Chondrocyte (in vitro differentiated cells): ENCODE measurements at regions not wholly inside any gene's neighbourhood (a gene's known extent, or its start where the extent isn't known, plus 50 kb on each side); places are given as distances from the start of the nearest gene placed in this dataset.

Experiments
- DNase-seq: peaks from one replicate; pipeline ENCODE4 v3.0.0; 2021; ENCODE audit warnings: mixed read lengths, low spot score
- H3K27ac Mint-ChIP-seq: one replicate; pipeline ENCODE4 v1.8.0; 2021; ENCODE audit warnings: mild to moderate bottlenecking, moderate library complexity, mixed read lengths; ENCODE audit not compliant: unreplicated experiment
- H3K27me3 Mint-ChIP-seq: 2 replicates; pipeline ENCODE4 v1.8.0; 2021; ENCODE audit warnings: low read depth, mixed read lengths
- H3K36me3 Mint-ChIP-seq: 2 replicates; pipeline ENCODE4 v1.8.0; 2021; ENCODE audit warnings: low read depth, mixed read lengths
- H3K4me1 Mint-ChIP-seq: 2 replicates; pipeline ENCODE4 v1.8.0; 2021; ENCODE audit warnings: low read depth, mild to moderate bottlenecking, mixed read lengths
- H3K4me3 Mint-ChIP-seq: one replicate; pipeline ENCODE4 v1.8.0; 2021; ENCODE audit warnings: mild to moderate bottlenecking, moderate library complexity, mixed read lengths; ENCODE audit not compliant: unreplicated experiment
- H3K9me3 Mint-ChIP-seq: 2 replicates; pipeline ENCODE4 v1.8.0; 2021; ENCODE audit warnings: low read depth, mixed read lengths
- TF ChIP-seq, protein P1 (sequence below): fragments of 200-600 bp; sonication (generic); IDR thresholded peaks from 2 replicates; pipeline ENCODE4 v1.5.0; 2021; ENCODE audit warnings: antibody characterized with exemption, mild to moderate bottlenecking, moderate library complexity

DNA sequence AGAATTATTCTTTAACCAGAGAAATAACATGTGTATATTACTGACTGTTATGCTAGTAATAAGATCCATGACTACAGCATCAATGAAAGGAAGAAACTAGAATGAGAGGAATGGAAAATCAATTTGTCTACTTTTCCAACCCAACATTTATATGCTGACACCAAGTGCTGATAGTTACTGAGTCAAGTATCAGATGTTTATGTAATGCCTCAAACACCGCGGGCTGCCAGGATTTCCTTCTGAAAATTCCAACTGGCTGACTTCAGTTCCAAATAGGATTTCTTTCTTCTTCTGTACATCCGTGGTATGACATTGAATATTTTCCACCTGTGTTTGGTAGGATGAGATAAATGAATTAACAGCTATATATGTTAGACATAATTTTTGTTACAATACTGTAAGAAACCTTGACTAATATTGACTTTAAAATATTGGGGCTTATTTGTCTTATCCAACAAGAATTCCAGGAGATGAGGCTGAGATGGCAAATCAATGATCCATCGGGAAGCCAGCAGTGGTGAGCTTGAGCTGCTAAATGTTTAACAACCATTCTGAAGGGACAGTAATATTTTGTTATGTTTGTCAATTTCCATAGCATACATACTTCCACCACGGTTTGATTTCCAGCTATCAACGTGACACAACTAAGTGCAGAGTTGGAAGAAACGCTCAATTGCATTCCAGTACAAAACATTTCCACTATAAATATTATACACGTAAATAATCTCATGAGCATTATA is 435.2 kb upstream of the AUTS2 start:
- peaks cover 3% of the 10 kb centered on the region for H3K9me3 Mint-ChIP-seq
- no peak overlapping the region for H3K4me3 Mint-ChIP-seq
- H3K4me1 Mint-ChIP-seq = peaks cover 34% of the 10 kb centered on the region
- TF ChIP-seq, protein P1, sequence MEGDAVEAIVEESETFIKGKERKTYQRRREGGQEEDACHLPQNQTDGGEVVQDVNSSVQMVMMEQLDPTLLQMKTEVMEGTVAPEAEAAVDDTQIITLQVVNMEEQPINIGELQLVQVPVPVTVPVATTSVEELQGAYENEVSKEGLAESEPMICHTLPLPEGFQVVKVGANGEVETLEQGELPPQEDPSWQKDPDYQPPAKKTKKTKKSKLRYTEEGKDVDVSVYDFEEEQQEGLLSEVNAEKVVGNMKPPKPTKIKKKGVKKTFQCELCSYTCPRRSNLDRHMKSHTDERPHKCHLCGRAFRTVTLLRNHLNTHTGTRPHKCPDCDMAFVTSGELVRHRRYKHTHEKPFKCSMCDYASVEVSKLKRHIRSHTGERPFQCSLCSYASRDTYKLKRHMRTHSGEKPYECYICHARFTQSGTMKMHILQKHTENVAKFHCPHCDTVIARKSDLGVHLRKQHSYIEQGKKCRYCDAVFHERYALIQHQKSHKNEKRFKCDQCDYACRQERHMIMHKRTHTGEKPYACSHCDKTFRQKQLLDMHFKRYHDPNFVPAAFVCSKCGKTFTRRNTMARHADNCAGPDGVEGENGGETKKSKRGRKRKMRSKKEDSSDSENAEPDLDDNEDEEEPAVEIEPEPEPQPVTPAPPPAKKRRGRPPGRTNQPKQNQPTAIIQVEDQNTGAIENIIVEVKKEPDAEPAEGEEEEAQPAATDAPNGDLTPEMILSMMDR = no peak
- H3K27me3 Mint-ChIP-seq = peaks cover 5% of the 10 kb centered on the region
- H3K27ac Mint-ChIP-seq = peak overlapping the region; percentile 33
- no peaks in the 10 kb centered on the region for H3K36me3 Mint-ChIP-seq
- DNase-seq = no peak

DNA sequence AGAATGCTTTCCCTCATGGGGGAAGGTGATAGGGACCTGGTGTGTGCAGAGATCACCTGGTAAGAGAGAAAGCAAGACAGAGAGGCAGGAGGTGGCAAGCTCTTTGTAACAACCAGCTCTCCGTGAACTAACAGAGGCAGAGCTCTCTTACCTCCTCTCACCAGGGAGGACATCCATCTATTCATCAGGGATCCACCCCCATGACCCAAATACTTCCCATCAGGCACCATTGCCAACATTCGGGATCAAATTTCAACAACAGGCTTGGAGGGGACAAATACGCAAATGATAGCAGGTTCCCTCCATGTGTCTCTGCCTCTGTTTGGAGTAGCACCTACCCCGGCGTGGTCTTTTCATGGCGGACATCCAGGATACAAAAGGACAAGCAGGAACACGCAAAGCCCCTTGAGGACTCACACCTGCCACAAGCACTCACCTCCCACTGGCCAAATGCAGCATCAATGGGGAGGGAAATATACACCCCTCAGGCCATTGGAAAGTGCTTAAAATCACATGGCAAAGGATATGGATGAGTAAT is 431.2 kb upstream of the AUTS2 start:
- H3K36me3 Mint-ChIP-seq = no peaks in the 10 kb centered on the region
- TF ChIP-seq, protein P1 = no peak
- H3K27me3 Mint-ChIP-seq = no peaks in the 10 kb centered on the region
- H3K4me3 Mint-ChIP-seq = no peak overlapping the region
- H3K4me1 Mint-ChIP-seq = peaks cover 27% of the 10 kb centered on the region
- H3K9me3 Mint-ChIP-seq = no peaks in the 10 kb centered on the region
- no peak overlapping the region for H3K27ac Mint-ChIP-seq
- DNase-seq = no peak

DNA sequence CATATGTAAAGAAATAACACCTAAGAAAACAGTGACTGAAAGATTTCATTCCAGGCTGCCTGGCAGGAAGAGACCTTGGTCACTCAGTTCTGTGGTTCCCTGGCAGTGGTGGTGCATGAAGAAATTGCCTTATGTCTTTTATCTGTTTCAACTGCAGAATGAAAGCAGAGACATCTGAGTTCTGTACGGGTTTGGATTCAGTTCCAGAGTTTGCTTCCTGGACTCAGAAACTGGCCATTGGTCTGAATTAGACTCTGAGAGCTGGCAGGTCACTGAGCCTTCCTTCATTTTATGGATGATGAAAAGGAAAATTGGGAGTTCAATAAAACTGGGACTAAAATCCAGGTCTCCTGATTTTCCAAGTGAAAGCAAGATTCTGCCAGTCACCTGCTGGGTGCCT is 428.9 kb upstream of the AUTS2 start:
- Mint-ChIP-seq H3K36me3 (no peaks in the 10 kb centered on the region), H3K4me1 (peaks cover 4% of the 10 kb centered on the region), H3K9me3 (no peaks in the 10 kb centered on the region), H3K27ac (no peak overlapping the region), H3K4me3 (no peak overlapping the region), H3K27me3 (no peaks in the 10 kb centered on the region)
- DNase-seq = no peak
- TF ChIP-seq, protein P1 = no peak

DNA sequence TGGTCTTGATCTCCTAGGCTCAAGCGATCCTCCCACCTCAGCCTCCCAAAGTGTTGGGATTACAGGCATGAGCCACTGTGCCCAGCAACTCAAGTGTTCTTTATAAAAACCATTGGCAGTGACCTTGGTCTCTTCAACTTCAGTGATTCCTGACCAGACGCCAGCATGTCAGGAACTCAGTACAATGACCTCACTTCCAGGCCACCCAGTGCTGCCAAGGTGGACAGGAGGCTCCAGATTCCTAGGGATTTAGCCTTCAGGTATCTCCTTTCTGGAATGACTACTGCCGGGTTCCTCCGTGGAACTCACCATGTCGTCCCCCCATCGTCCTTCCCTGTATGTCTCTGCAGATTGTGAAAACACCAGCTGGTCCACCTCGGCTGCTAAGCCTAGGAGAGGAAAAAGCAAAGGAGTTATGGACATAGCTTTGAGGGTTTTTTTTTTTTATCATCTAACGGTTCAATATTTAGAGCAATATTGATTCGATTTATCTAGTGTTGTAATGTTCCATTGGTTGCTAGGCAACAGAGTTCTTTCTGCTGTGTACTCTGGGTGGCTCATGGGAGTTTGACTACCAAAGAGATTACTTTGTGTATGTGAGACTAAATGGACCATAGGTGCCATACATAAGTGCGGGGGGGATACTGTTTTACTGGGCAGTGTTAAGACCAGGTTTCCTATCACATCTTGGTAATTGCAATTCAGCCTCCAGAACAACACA is 425.8 kb upstream of the AUTS2 start:
- Mint-ChIP-seq H3K4me1 (peaks cover 9% of the 10 kb centered on the region), H3K4me3 (no peak overlapping the region), H3K36me3 (no peaks in the 10 kb centered on the region), H3K9me3 (no peaks in the 10 kb centered on the region), H3K27ac (no peak overlapping the region), H3K27me3 (no peaks in the 10 kb centered on the region)
- TF ChIP-seq, protein P1 = no peak
- DNase-seq = no peak

DNA sequence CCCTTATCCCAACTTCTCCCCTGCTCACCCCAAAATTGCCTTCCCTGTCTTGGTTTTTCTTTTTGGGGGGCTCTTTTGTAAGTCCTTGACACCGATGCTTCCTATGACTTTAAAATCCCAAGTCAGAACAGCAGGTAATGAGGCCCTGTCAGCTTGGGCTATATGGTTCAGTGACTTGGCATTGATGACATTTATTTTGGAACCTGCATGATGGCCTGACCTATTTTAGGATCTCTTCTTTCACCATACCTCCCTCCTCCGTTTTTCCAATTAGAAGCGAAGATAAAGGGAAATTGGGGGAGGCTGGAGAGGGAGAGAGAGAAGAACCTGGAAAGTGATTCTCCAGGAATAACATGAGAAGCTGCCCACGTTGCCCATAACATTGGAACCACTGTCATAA is 424.9 kb upstream of the AUTS2 start:
- no peaks in the 10 kb centered on the region for H3K9me3 Mint-ChIP-seq
- H3K27ac Mint-ChIP-seq = no peak overlapping the region
- H3K36me3 Mint-ChIP-seq = no peaks in the 10 kb centered on the region
- H3K4me1 Mint-ChIP-seq = peaks cover 14% of the 10 kb centered on the region
- DNase-seq = no peak
- no peaks in the 10 kb centered on the region for H3K27me3 Mint-ChIP-seq
- TF ChIP-seq, protein P1 = no peak
- no peak overlapping the region for H3K4me3 Mint-ChIP-seq
